HG03103 (cell line): ENCODE measurements at regions not wholly inside any gene's neighbourhood (a gene's known extent, or its start where the extent isn't known, plus 50 kb on each side); places are given as distances from the start of the nearest gene placed in this dataset.

Source experiments
- ATAC-seq: cut with Tn5 transposase; IDR thresholded peaks from one replicate; pipeline ENCODE4 v1.9.1; 2021; ENCODE audit warnings: low read depth; ENCODE audit not compliant: unreplicated experiment

- ATAC-seq = no peak
Observed at GRCh38 chr5:175059687-175060211, 335.4 kb downstream of the MSX2 start.

- no peak for ATAC-seq
Observed at GRCh38 chr5:175056831-175057230, 332.4 kb downstream of the MSX2 start.

- no peak for ATAC-seq
Observed at GRCh38 chr5:175054243-175054642, 329.9 kb downstream of the MSX2 start.

GRCh38 chr5:175052351-175052750 is 328.0 kb downstream of the MSX2 start:
- ATAC-seq = no peak

- no peak for ATAC-seq
Observed at GRCh38 chr5:175047048-175047447, 322.7 kb downstream of the MSX2 start.

GRCh38 chr5:175045820-175046219 is 321.4 kb downstream of the MSX2 start:
- ATAC-seq = no peak

GRCh38 chr5:175037820-175038219 is 313.4 kb downstream of the MSX2 start:
- ATAC-seq = no peak

- no peak for ATAC-seq
Observed at GRCh38 chr5:175035882-175036533, 311.6 kb downstream of the MSX2 start.

- ATAC-seq = no peak
Observed at GRCh38 chr5:175034924-175035323, 310.5 kb downstream of the MSX2 start.

GRCh38 chr5:175032741-175033151 is 308.4 kb downstream of the MSX2 start:
- ATAC-seq = no peak

GRCh38 chr5:175032013-175032412 is 307.6 kb downstream of the MSX2 start:
- ATAC-seq = no peak

GRCh38 chr5:175027390-175027789 is 303.0 kb downstream of the MSX2 start:
- ATAC-seq = no peak

GRCh38 chr5:175025077-175025476 is 300.7 kb downstream of the MSX2 start:
- ATAC-seq = no peak

GRCh38 chr5:175021841-175022625 is 297.7 kb downstream of the MSX2 start:
- no peak for ATAC-seq

- ATAC-seq = no peak
Observed at GRCh38 chr5:175021321-175021720, 296.9 kb downstream of the MSX2 start.

GRCh38 chr5:175015028-175015685 is 290.8 kb downstream of the MSX2 start:
- no peak for ATAC-seq

- no peak for ATAC-seq
Observed at GRCh38 chr5:175013251-175013650, 288.9 kb downstream of the MSX2 start.

- no peak for ATAC-seq
Observed at GRCh38 chr5:175012267-175012666, 287.9 kb downstream of the MSX2 start.

- ATAC-seq = no peak
Observed at GRCh38 chr5:175003531-175003930, 279.1 kb downstream of the MSX2 start.

GRCh38 chr5:175001876-175002645 is 277.7 kb downstream of the MSX2 start:
- ATAC-seq = no peak

GRCh38 chr5:175001311-175001710 is 276.9 kb downstream of the MSX2 start:
- no peak for ATAC-seq
